Body of pancreas (tissue), 4 donors: ENCODE measurements at regions not wholly inside any gene's neighbourhood (a gene's known extent, or its start where the extent isn't known, plus 50 kb on each side); places are given as distances from the start of the nearest gene placed in this dataset.

Experiments
- POLR2A ChIP-seq, 3 donors: fragments of 450-650 bp; IDR thresholded peaks; one replicate each; pipeline ENCODE4 v1.6.1; 2016; ENCODE audit warnings: antibody characterized with exemption in 3 of 3, mild to moderate bottlenecking in 2 of 3
- TF ChIP-seq, protein P1 (sequence below), 7 experiments: fragments of 450-650 bp in 4 of 7; fragments of 200-600 bp in 3 of 7; sonication (generic) in 3 of 7; IDR thresholded peaks; one replicate each; pipeline ENCODE4 v1.5.1; 2016 to 2019; ENCODE audit warnings: antibody characterized with exemption in 7 of 7

GRCh38 chr1:14106126-14106525 is 406.1 kb downstream of the PRDM2 start:
- TF ChIP-seq, protein P1, sequence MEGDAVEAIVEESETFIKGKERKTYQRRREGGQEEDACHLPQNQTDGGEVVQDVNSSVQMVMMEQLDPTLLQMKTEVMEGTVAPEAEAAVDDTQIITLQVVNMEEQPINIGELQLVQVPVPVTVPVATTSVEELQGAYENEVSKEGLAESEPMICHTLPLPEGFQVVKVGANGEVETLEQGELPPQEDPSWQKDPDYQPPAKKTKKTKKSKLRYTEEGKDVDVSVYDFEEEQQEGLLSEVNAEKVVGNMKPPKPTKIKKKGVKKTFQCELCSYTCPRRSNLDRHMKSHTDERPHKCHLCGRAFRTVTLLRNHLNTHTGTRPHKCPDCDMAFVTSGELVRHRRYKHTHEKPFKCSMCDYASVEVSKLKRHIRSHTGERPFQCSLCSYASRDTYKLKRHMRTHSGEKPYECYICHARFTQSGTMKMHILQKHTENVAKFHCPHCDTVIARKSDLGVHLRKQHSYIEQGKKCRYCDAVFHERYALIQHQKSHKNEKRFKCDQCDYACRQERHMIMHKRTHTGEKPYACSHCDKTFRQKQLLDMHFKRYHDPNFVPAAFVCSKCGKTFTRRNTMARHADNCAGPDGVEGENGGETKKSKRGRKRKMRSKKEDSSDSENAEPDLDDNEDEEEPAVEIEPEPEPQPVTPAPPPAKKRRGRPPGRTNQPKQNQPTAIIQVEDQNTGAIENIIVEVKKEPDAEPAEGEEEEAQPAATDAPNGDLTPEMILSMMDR (IDR thresholded peaks at IDR 0.05): no peak
- no peak for TF ChIP-seq POLR2A (IDR thresholded peaks at IDR 0.05)
